A673 (cell line): ENCODE measurements at regions not wholly inside any gene's neighbourhood (a gene's known extent, or its start where the extent isn't known, plus 50 kb on each side); places are given as distances from the start of the nearest gene placed in this dataset.

Experiments used
- EZH2 ChIP-seq: fragments of 200-600 bp; sonication (generic); IDR thresholded peaks from 2 replicates; pipeline ENCODE4 v1.6.1; 2017; ENCODE audit warnings: borderline replicate concordance, low read depth, mild to moderate bottlenecking, mixed read lengths, antibody characterized with exemption, low read length; ENCODE audit not compliant: poor library complexity, severe bottlenecking
- TF ChIP-seq, protein P1 (sequence below): fragments of 300-800, 200-600 bp; sonication (generic); conservative IDR thresholded peaks from 2 replicates; pipeline ENCODE4 v1.5.1; 2017; ENCODE audit warnings: low read depth, mild to moderate bottlenecking, antibody characterized with exemption, low read length, moderate library complexity, mixed read lengths

DNA sequence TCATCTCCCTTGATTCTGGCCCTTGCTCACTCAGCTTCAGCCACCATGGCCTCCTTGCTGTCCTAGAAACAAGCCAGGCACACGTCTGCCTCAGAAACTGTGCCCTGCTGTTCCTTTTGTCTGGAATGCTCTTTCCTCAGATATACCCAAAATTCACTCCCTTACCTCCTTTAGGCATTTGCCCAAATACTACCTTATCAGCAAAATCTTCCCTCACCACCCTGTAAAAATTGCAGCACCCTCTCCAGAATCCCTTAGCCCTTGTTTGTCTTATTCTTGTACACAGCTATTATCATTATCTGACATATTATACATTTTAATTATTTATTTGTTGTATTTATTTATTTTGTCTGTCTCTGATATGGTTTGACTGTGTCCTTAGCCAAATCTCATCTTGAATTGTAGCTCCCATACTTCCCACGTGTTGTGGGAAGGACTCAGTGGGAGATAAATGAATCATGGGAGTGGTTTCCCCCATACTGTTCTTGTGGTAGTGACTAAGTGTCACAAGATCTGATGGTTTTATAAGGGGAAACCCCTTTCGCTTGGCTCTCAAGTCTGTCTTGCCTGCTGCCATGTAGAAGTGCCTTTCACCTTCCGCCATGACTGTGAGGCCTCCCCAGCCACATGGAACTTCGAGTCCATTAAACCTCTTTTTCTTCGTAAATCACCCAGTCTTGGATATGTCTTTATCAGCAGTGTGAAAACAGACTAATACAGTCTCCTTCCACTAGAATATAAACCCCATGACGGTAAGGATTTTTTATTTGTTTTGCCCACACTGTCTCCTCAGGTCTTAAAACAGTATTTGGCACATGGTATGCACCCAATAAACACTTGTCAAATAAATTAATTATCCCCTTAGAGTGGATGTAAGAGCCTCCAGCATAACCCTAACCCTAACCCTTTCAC lies 60.0 kb upstream of the STT3B start:
- TF ChIP-seq, protein P1, sequence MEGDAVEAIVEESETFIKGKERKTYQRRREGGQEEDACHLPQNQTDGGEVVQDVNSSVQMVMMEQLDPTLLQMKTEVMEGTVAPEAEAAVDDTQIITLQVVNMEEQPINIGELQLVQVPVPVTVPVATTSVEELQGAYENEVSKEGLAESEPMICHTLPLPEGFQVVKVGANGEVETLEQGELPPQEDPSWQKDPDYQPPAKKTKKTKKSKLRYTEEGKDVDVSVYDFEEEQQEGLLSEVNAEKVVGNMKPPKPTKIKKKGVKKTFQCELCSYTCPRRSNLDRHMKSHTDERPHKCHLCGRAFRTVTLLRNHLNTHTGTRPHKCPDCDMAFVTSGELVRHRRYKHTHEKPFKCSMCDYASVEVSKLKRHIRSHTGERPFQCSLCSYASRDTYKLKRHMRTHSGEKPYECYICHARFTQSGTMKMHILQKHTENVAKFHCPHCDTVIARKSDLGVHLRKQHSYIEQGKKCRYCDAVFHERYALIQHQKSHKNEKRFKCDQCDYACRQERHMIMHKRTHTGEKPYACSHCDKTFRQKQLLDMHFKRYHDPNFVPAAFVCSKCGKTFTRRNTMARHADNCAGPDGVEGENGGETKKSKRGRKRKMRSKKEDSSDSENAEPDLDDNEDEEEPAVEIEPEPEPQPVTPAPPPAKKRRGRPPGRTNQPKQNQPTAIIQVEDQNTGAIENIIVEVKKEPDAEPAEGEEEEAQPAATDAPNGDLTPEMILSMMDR, result no peak
- TF ChIP-seq EZH2, result no peak
